Liver (tissue), 8 donors: ENCODE measurements at regions not wholly inside any gene's neighbourhood (a gene's known extent, or its start where the extent isn't known, plus 50 kb on each side); places are given as distances from the start of the nearest gene placed in this dataset.

Source experiments
- DNase-seq: peaks from one replicate; pipeline ENCODE4 v3.0.0-alpha.2; 2017; ENCODE audit warnings: low spot score
- H3K27ac ChIP-seq, 2 donors: one replicate each; pipeline ENCODE4 v1.7.0; 2013; ENCODE audit warnings: inconsistent platforms in 2 of 2, low read length in 2 of 2, control low read depth in 1 of 2, low read depth in 1 of 2, mild to moderate bottlenecking in 1 of 2
- H3K27me3 ChIP-seq, 4 donors: one replicate each; pipeline versions ENCODE4 v1.6.1 to v1.7.0; 2013; ENCODE audit warnings: low read length in 3 of 4, inconsistent platforms in 1 of 4, mild to moderate bottlenecking in 1 of 4, moderate library complexity in 1 of 4; ENCODE audit not compliant: control insufficient read depth in 4 of 4, insufficient read depth in 4 of 4
- H3K36me3 ChIP-seq, 4 donors: one replicate each; pipeline versions ENCODE4 v1.6.1 to v1.7.0; 2013; ENCODE audit warnings: low read length in 3 of 4, mild to moderate bottlenecking in 3 of 4, low read depth in 1 of 4, moderate library complexity in 1 of 4; ENCODE audit not compliant: control insufficient read depth in 4 of 4, insufficient read depth in 3 of 4
- H3K4me1 ChIP-seq, 4 donors: one replicate each; pipeline versions ENCODE4 v1.6.1 to v1.7.0; 2013; ENCODE audit warnings: low read length in 3 of 4, mild to moderate bottlenecking in 3 of 4, moderate library complexity in 1 of 4; ENCODE audit not compliant: control insufficient read depth in 4 of 4, insufficient read depth in 4 of 4
- H3K4me3 ChIP-seq, 3 donors: one replicate each; pipeline versions ENCODE4 v1.6.1 to v1.7.0; 2013; ENCODE audit warnings: low read length in 3 of 3, control low read depth in 1 of 3, low read depth in 1 of 3, mild to moderate bottlenecking in 1 of 3
- H3K9ac ChIP-seq, 2 donors: one replicate each; pipeline ENCODE4 v1.7.0; 2013; ENCODE audit warnings: low read length in 2 of 2, mild to moderate bottlenecking in 2 of 2, moderate library complexity in 2 of 2, control low read depth in 1 of 2, low read depth in 1 of 2
- H3K9me3 ChIP-seq, 4 donors: one replicate each; pipeline versions ENCODE4 v1.6.1 to v1.7.0; 2013; ENCODE audit warnings: low read length in 3 of 4; ENCODE audit not compliant: control insufficient read depth in 4 of 4
- EGR1 ChIP-seq, 2 donors: IDR thresholded peaks; 2 replicates each; pipeline ENCODE4 v1.6.1; 2016 to 2018; ENCODE audit warnings: antibody characterized with exemption in 2 of 2, low read depth in 2 of 2
- FOXA1 ChIP-seq: IDR thresholded peaks from 2 replicates; pipeline ENCODE4 v1.6.1; 2016; ENCODE audit warnings: antibody characterized with exemption
- FOXA2 ChIP-seq: IDR thresholded peaks from 2 replicates; pipeline ENCODE4 v1.6.1; 2016; ENCODE audit warnings: antibody characterized with exemption
- GABPA ChIP-seq, 2 donors: IDR thresholded peaks in 1 of 2; conservative IDR thresholded peaks in 1 of 2; 2 replicates each; pipeline ENCODE4 v1.6.1; 2016; ENCODE audit warnings: antibody characterized with exemption in 2 of 2, mild to moderate bottlenecking in 1 of 2, moderate library complexity in 1 of 2
- HNF4A ChIP-seq, 2 donors: conservative IDR thresholded peaks; 2 replicates each; pipeline ENCODE4 v1.6.1; 2016; ENCODE audit warnings: antibody characterized with exemption in 2 of 2, mild to moderate bottlenecking in 2 of 2
- HNF4G ChIP-seq: IDR thresholded peaks from 2 replicates; pipeline ENCODE4 v1.6.1; 2016; ENCODE audit warnings: antibody characterized with exemption
- JUND ChIP-seq, 2 donors: IDR thresholded peaks; 2 replicates each; pipeline ENCODE4 v1.6.1; 2016; ENCODE audit warnings: antibody characterized with exemption in 2 of 2
- NR2F2 ChIP-seq: IDR thresholded peaks from 2 replicates; pipeline ENCODE4 v1.6.1; 2016; ENCODE audit warnings: antibody characterized with exemption
- RAD21 ChIP-seq, 2 donors: IDR thresholded peaks; 2 replicates each; pipeline ENCODE4 v1.6.1; 2016; ENCODE audit warnings: antibody characterized with exemption in 2 of 2, mild to moderate bottlenecking in 2 of 2
- RXRA ChIP-seq, 2 donors: IDR thresholded peaks; 2 replicates each; pipeline ENCODE4 v1.6.1; 2017 to 2018; ENCODE audit warnings: antibody characterized with exemption in 2 of 2, mild to moderate bottlenecking in 1 of 2
- SP1 ChIP-seq: IDR thresholded peaks from 2 replicates; pipeline ENCODE4 v1.6.1; 2018; ENCODE audit warnings: antibody characterized with exemption, mild to moderate bottlenecking
- TAF1 ChIP-seq: conservative IDR thresholded peaks from 2 replicates; pipeline ENCODE4 v1.6.1; 2016; ENCODE audit warnings: antibody characterized with exemption, mild to moderate bottlenecking
- YY1 ChIP-seq: IDR thresholded peaks from 2 replicates; pipeline ENCODE4 v1.6.1; 2016; ENCODE audit warnings: antibody characterized with exemption, mild to moderate bottlenecking
- WGBS: extraction: QIAGEN DNeasy Blood & Tissue Kit; methylation state at CpG from one replicate; pipeline ENCODE4 v1.1.7; 2013; 5-methylcytosine and 5-hydroxymethylcytosine counted together
- TF ChIP-seq, protein P1 (sequence below): fragments of 150-350 bp; IDR thresholded peaks from 2 replicates; pipeline ENCODE4 v1.5.1; 2017; ENCODE audit warnings: improper control_type of control experiment, low read depth, low read length; ENCODE audit not compliant: missing input control
- TF ChIP-seq, protein P2 (sequence below): IDR thresholded peaks from 2 replicates; pipeline ENCODE4 v1.6.1; 2016; ENCODE audit warnings: antibody characterized with exemption
- TF ChIP-seq, protein P3 (sequence below): IDR thresholded peaks from 2 replicates; pipeline ENCODE4 v1.6.1; 2016; ENCODE audit warnings: antibody characterized with exemption
- TF ChIP-seq, protein P4 (sequence below): IDR thresholded peaks from 2 replicates; pipeline ENCODE4 v1.6.1; 2016; ENCODE audit warnings: antibody characterized with exemption, mild to moderate bottlenecking
- TF ChIP-seq, protein P5 (sequence below): IDR thresholded peaks from 2 replicates; pipeline ENCODE4 v1.6.1; 2016; ENCODE audit warnings: antibody characterized with exemption
- donor health status: healthy.
- donor health status: healthy.
- donor health status: healthy.
- donor health status: healthy.
- donor health status: healthy.

DNA sequence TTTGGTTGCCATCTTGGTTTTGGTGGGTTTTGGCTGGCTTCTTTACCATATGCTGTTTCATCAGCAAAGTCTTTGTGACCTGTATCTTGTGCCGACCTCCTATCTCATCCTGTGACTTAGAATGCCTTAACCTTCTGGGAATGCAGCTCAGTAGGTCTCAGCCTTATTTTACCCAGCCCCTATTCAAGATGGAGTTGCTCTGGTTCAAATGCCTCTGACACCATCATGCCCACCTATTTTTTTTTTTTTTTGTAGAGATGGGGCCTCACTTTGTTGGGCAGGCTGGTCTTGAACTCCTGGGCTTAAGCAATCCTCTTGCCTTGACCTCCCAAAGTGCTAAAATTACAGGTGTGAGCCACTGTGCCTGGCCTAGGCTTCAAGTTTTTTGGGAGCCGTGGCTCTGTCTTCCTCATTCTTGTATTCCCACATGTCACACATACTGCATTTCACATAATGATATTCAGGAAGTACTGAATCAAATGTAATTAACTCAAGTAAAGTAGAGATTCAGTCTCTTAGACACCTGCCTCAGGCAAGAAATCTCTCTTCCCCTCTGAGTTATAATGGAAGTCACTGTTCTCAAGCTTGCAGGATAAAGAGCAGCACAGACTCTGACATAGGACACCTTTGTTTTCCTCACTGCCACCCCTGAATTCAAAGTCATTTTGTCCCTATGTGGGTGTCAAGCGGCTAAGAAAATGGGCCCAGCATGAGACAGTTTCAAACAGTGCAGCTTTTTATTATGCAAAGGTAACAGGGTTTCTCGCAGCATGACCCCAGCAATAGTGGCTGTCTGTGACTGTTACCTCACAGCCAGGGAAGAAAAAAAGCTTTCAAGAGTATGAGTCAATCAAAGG is 159.0 kb downstream of the PTPN11 start:
- WGBS: 53% methylated on average over 4 of the region's 4 CpGs
- DNase-seq: no peak
- Histone ChIP-seq H3K9ac (no peak overlapping the region), H3K36me3 (no peaks in the 10 kb centered on the region), H3K27me3 (peaks cover 0 to 4% (median 0%) of the 10 kb centered on the region in 4 donors), H3K9me3 (no peaks in the 10 kb centered on the region), H3K4me3 (no peak overlapping the region), H3K4me1 (peaks cover 0 to 2% (median 0%) of the 10 kb centered on the region in 4 donors), H3K27ac (no peak overlapping the region)
- TF ChIP-seq HNF4A (conservative IDR thresholded peaks at IDR 0.05) (no peak), HNF4G (no peak), TAF1 (no peak), SP1 (no peak), RAD21 (IDR thresholded peaks at IDR 0.05) (no peak), YY1 (no peak), GABPA (IDR thresholded peaks at IDR 0.05 in 1 of 2, conservative IDR thresholded peaks at IDR 0.05 in 1 of 2) (no peak), NR2F2 (no peak), JUND (IDR thresholded peaks at IDR 0.05) (no peak), FOXA2 (no peak), FOXA1 (no peak), RXRA (IDR thresholded peaks at IDR 0.05) (no peak), EGR1 (IDR thresholded peaks at IDR 0.05; ENCODE audit: low read depth in 2 of 2) (no peak)
- TF ChIP-seq, protein P1, sequence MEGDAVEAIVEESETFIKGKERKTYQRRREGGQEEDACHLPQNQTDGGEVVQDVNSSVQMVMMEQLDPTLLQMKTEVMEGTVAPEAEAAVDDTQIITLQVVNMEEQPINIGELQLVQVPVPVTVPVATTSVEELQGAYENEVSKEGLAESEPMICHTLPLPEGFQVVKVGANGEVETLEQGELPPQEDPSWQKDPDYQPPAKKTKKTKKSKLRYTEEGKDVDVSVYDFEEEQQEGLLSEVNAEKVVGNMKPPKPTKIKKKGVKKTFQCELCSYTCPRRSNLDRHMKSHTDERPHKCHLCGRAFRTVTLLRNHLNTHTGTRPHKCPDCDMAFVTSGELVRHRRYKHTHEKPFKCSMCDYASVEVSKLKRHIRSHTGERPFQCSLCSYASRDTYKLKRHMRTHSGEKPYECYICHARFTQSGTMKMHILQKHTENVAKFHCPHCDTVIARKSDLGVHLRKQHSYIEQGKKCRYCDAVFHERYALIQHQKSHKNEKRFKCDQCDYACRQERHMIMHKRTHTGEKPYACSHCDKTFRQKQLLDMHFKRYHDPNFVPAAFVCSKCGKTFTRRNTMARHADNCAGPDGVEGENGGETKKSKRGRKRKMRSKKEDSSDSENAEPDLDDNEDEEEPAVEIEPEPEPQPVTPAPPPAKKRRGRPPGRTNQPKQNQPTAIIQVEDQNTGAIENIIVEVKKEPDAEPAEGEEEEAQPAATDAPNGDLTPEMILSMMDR: no peak
- TF ChIP-seq, protein P2, sequence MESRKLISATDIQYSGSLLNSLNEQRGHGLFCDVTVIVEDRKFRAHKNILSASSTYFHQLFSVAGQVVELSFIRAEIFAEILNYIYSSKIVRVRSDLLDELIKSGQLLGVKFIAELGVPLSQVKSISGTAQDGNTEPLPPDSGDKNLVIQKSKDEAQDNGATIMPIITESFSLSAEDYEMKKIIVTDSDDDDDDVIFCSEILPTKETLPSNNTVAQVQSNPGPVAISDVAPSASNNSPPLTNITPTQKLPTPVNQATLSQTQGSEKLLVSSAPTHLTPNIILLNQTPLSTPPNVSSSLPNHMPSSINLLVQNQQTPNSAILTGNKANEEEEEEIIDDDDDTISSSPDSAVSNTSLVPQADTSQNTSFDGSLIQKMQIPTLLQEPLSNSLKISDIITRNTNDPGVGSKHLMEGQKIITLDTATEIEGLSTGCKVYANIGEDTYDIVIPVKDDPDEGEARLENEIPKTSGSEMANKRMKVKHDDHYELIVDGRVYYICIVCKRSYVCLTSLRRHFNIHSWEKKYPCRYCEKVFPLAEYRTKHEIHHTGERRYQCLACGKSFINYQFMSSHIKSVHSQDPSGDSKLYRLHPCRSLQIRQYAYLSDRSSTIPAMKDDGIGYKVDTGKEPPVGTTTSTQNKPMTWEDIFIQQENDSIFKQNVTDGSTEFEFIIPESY: no peak
- TF ChIP-seq, protein P3, sequence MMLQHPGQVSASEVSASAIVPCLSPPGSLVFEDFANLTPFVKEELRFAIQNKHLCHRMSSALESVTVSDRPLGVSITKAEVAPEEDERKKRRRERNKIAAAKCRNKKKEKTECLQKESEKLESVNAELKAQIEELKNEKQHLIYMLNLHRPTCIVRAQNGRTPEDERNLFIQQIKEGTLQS: no peak
- TF ChIP-seq, protein P4, sequence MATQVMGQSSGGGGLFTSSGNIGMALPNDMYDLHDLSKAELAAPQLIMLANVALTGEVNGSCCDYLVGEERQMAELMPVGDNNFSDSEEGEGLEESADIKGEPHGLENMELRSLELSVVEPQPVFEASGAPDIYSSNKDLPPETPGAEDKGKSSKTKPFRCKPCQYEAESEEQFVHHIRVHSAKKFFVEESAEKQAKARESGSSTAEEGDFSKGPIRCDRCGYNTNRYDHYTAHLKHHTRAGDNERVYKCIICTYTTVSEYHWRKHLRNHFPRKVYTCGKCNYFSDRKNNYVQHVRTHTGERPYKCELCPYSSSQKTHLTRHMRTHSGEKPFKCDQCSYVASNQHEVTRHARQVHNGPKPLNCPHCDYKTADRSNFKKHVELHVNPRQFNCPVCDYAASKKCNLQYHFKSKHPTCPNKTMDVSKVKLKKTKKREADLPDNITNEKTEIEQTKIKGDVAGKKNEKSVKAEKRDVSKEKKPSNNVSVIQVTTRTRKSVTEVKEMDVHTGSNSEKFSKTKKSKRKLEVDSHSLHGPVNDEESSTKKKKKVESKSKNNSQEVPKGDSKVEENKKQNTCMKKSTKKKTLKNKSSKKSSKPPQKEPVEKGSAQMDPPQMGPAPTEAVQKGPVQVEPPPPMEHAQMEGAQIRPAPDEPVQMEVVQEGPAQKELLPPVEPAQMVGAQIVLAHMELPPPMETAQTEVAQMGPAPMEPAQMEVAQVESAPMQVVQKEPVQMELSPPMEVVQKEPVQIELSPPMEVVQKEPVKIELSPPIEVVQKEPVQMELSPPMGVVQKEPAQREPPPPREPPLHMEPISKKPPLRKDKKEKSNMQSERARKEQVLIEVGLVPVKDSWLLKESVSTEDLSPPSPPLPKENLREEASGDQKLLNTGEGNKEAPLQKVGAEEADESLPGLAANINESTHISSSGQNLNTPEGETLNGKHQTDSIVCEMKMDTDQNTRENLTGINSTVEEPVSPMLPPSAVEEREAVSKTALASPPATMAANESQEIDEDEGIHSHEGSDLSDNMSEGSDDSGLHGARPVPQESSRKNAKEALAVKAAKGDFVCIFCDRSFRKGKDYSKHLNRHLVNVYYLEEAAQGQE: no peak
- TF ChIP-seq, protein P5, sequence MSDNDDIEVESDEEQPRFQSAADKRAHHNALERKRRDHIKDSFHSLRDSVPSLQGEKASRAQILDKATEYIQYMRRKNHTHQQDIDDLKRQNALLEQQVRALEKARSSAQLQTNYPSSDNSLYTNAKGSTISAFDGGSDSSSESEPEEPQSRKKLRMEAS: no peak
